ENCODE measurements at regions not wholly inside any gene's neighbourhood (a gene's known extent, or its start where the extent isn't known, plus 50 kb on each side); places are given as distances from the start of the nearest gene placed in this dataset.
"Not testable (repeated sequence)": the region's sequence is repeated elsewhere in the genome, so short reads cannot be mapped to it uniquely, and the experiment has no call there.

DNA sequence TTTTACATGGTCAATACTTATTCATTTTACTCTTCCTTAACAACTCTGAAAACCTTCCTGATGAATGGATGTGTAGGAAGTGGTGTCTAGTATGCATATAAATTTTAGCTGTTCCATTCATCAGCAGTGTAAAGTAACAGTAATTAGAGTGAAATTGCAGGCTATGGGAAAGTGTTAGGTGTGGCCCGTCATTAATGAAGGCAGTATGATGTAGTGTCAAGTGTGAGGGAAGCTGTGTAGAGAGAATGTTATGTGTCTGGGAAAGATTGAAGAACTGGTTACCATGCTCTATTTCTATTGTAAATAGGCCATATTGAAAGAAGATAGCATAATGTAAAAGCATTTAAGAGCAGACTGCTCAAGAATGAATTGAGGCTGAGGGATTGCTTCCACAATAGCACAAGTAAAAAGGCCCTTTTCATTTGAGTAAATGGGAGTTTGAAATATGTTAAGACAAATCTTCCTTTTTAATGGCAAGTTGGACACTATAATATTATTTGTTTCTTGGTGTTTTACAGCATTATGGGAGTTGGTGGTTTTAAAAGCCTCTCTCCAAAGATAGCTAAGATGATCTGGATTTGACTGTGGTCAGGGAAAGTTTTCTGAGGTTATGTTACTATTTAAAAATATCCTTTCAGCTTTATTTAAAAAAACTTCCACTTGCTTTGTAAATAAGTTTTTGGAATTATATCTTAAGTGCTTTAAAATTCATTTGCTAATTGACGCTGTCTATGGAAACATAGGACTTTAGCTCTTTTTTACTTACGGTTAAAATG lies 401.0 kb upstream of the ZEB2 start:
- DNase-seq = no peak

DNA sequence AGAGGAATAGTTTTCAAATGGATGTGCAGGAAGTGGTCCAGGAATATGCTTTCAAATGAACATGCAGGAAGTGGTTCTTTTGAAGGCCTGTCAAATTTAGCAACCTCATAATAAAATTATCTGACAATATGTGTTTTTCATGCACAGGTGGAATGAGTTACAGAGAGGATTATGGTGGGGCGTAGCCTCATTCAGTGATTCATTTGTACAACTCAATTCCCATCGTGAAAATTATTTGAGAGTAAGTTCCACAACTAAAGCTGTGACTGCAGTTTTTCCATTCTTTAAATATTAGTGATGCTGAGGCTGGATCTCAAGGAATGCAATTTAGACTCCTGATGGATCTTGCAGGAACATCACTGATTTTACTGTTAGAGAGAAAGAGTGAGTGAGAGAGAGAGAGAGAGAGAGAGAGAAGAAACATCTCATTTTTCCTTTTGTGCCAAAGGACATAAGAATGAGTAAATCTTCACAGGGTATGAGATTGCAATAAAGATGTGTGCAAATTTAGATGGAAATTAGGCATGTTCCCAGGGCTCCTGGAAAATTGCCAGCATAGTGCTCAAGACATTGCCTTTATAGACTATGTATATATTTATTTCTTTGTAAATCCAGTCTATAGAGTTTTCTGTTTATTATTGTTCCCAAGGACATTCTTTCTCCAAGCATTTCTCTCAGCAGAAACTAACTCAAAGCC lies 394.9 kb upstream of the ZEB2 start:
- no peak for DNase-seq

GRCh38 chr2:144914113-144914512 lies 394.2 kb upstream of the ZEB2 start:
- DNase-seq = no peak

DNA sequence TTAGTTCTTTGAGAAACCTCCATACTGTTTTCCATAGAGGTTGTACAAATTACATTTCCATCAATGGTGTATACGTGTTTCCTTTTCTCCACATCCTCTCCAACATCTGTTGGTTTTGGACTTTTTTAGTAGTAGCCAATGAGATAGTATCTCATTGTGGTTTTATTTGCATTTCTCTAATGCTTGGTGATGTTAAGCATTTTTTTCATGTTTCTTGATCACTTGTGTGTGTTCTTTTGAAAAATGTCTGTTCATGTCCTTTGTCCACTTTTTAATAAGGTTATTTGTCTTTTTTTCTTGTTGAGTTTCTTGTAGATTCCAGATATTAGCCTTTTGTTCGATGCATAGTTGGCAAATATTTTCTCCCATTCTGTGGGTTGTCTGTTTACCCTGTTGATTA lies 392.3 kb upstream of the ZEB2 start:
- DNase-seq = no peak

- no peak for DNase-seq
Observed at GRCh38 chr2:144905956-144906355, 386.0 kb upstream of the ZEB2 start.

DNA sequence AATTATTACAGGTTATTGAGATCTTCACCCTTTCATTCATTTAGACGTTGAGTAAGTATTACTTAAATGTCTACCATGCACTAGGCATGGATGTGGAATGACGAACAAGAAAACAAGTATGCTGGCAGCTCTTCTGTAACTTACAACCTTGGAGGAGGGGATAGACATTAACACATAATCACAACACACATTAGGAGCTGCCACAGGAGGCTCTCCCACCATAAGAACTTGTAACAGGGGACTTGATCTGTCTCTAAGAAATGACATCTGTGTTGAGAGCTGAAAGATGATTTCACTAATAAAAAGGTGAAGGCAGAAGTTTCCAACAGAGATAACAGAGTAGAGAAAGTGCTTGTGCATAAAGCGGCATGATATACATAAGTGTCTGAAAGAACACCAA lies 384.7 kb upstream of the ZEB2 start:
- DNase-seq = no peak

DNA sequence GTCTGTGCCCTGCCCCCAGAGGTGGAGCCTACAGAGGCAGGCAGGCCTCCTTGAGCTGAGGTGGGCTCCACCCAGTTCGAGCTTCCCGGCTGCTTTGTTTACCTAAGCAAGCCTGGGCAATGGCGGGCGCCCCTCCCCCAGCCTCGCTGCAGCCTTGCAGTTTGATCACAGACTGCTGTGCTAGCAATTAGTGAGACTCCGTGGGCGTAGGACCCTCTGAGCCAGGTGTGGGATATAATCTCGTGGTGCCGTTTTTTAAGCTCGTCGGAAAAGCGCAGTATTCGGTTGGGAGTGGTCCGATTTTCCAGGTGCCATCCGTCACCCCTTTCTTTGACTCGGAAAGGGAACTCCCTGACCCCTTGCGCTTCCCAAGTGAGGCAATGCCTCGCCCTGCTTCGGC lies 383.1 kb upstream of the ZEB2 start:
- not testable (repeated sequence) for DNase-seq

DNA sequence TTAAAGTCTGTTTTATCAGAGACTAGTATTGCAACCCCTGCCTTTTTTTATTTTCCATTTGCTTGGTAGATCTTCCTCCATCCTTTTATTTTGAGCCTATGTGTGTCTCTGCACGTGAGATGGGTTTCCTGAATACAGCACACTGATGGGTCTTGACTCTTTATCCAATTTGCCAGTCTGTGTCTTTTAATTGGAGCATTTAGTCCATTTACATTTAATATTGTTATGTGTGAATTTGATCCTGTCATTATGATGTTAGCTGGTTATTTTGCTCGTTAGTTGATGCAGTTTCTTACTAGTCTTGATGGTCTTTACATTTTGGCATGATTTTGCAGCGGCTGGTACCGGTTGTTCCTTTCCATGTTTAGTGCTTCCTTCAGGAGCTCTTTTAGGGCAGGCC lies 381.5 kb upstream of the ZEB2 start:
- DNase-seq = not testable (repeated sequence)

- no peak for DNase-seq
Observed at GRCh38 chr2:144896341-144896740, 376.4 kb upstream of the ZEB2 start.

GRCh38 chr2:144894612-144895599 lies 375.0 kb upstream of the ZEB2 start:
- DNase-seq = no peak

GRCh38 chr2:144893464-144893863 lies 373.5 kb upstream of the ZEB2 start:
- DNase-seq = no peak

- DNase-seq = peak; percentile 12
Observed at GRCh38 chr2:144890828-144891227, 370.9 kb upstream of the ZEB2 start.

DNA sequence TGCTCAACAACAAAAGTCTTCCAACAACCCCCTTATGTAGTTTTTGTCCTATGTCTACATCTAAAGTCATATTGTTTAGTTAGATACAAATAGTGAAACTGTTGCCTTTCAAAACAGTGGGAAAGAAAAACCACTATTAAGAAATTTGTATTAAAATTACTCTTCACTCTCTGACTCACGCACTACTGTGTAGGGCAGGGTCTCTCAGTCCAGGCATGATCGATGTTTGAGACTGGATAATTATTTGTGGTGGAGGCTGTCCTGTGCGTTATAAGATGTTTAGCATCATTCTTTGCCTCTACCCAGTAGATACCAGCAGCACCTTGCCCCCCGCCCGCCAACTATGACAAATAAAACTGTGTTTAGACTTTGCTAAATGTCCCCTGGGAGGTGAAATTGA lies 369.4 kb upstream of the ZEB2 start:
- DNase-seq = peak; percentile 31

GRCh38 chr2:144886862-144887261 lies 366.9 kb upstream of the ZEB2 start:
- no peak for DNase-seq

DNA sequence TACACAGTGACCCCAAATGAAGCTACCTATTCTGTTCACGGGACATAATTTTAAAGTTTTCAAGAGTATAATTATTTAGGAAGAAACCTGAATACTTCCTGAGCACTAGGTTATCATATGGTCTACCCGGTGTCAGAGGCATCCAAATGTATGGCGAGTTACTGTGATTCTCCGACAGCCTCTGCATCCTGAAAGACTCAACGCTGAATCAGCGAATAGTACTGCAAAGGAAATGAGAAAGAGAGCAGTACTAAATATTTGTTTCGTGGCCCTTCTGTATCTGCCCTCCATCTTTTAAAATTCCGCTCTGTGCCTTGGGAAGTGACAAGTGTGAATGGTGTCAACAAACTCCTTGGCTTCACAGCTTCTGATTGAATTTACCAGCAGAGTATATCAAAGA lies 358.0 kb upstream of the ZEB2 start:
- DNase-seq = no peak

GRCh38 chr2:144876013-144876412 lies 356.1 kb upstream of the ZEB2 start:
- DNase-seq = no peak

GRCh38 chr2:144875290-144875969 lies 355.5 kb upstream of the ZEB2 start:
- DNase-seq = no peak

- no peak for DNase-seq
Observed at GRCh38 chr2:144865670-144866069, 345.8 kb upstream of the ZEB2 start.

GRCh38 chr2:144859716-144860115 lies 339.8 kb upstream of the ZEB2 start:
- DNase-seq = no peak

DNA sequence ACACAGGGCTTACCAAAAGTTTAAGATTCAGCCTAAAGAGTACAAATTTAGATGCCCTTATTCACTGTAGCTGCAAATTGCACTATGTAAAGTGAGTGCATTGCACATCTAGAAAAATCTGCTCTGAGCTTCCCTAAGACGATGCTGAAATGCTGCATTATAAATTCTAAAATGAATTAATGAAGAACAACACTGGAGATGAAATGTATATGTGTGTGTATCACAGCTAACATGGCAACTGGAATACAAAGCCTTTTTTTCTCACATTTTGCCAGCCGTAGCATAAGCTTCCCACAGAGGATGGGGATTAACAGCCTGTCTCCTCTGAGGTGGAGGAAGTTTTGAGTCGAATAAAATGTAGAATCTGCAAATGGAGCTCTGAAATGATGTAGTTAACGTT lies 338.3 kb upstream of the ZEB2 start:
- no peak for DNase-seq

- no peak for DNase-seq
Observed at GRCh38 chr2:144854596-144854995, 334.7 kb upstream of the ZEB2 start.

DNA sequence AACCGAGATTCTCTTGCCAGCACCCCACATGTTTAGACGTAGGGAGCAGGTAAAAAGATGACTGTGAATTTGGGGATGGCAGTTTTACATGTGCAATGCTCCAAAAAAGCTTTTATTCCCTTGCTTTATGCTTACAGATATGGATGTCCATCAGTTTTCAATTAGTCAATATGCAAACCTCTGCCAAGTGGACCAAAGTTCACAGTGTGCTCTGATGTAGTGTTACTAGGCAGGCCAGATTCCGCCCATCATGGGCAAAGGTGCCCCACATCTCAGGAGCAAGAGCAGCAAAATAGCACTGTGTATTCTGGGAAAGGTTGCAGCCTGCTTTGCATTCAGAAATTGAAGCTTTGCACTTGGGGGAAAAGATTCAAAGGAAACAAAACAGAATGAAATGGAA lies 329.7 kb upstream of the ZEB2 start:
- no peak for DNase-seq

DNA sequence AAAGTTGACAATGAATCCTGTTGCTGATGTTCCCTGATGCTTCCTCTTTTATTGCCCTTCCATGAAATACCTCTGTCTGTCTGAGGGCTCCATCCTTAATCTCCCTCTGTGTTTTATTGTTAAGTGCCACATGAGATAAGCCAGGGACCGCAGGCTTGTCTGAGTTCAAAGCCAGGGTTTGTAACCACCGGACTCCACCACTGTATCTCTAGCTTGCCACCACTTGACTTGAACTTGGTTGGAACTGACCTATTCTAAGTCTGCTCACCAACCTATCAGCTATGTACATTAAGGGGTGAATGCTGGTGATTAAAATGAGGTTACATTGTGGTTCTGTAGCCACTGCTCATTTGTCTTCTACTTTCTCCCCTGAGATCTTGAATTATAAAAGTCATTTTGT lies 328.5 kb upstream of the ZEB2 start:
- no peak for DNase-seq
